Stimulated activated CD8-positive, alpha-beta memory T cell treated with anti-CD3 and anti-CD28 coated beads, Interleukin-7, amount 100 ng/mL, for 48 hours (primary cell): ENCODE measurements at regions not wholly inside any gene's neighbourhood (a gene's known extent, or its start where the extent isn't known, plus 50 kb on each side); places are given as distances from the start of the nearest gene placed in this dataset.
A peak's percentile ranks its signal among the peaks of the same experiment; 100 is the strongest.

Experiments
- DNase-seq, 2 donors: peaks; one replicate each; pipeline ENCODE4 v3.0.0-alpha.2; 2020; ENCODE audit warnings: low read depth in 1 of 2; ENCODE audit errors: extremely low read depth in 1 of 2

- no peak for DNase-seq
These were observed 81.4 kb downstream of the ZNF608 start for GRCh38 chr5:124665035-124665434.

DNA sequence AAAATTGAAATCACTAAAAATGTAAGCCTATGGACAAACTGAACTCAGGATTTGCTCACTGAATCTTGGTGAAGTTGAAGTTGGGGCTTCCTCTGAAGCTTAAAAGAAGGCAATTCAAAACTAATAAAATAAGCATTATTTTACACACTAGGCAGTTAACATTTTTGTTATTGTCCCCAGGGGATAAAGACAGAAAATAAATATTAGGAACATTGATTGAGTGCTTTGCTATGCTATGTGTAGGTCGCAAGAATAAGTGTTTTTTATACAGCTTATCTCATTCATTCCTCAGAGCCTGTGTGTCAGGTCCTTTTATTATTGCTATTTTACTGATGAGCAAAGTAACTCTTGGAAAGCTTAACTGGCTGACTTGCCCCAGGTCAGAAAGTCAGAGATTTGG, 82.2 kb downstream of the ZNF608 start:
- DNase-seq, result no peak

GRCh38 chr5:124663101-124663506, 83.3 kb downstream of the ZNF608 start:
- DNase-seq, result no peak

- DNase-seq, result no peak
These were observed 84.2 kb downstream of the ZNF608 start for GRCh38 chr5:124662181-124662781.

DNA sequence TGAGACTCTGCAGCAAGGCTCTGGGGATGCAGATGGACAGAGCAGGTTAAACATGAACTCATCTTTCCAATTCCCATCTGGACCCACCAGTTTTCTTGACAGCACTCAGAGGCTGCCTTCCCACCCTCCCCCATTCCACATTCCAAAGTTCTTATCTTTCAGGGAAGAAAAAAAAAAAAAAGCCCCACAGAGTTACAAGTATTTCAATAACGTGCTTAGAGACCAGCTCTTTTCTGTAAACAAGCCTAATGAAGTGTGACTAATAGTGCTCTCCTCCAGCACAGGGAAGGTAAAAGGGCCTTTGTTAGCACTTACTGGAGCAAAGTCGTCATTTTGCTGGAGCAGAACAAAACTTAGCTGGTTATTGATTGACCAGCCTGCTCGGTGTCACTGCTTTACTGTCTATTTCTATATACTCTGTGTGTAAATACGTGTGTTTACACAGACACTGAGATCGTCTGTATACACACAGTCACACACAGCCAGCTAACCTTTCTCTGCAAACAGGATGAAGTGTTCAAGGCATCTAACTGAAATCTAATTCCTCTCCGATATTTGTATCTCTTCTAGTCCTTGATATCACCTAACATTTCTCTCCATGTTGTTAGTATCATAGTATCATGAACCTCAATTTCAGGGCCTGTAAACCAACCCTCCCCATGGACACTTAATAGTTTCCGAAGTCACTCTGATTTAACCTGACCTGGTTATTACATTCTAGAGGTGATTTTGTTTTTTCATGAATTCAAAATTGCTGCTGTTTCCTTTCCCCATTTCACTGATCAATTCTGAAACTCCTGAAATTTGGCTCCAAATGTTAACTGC, 84.9 kb downstream of the ZNF608 start:
- no peak for DNase-seq

DNA sequence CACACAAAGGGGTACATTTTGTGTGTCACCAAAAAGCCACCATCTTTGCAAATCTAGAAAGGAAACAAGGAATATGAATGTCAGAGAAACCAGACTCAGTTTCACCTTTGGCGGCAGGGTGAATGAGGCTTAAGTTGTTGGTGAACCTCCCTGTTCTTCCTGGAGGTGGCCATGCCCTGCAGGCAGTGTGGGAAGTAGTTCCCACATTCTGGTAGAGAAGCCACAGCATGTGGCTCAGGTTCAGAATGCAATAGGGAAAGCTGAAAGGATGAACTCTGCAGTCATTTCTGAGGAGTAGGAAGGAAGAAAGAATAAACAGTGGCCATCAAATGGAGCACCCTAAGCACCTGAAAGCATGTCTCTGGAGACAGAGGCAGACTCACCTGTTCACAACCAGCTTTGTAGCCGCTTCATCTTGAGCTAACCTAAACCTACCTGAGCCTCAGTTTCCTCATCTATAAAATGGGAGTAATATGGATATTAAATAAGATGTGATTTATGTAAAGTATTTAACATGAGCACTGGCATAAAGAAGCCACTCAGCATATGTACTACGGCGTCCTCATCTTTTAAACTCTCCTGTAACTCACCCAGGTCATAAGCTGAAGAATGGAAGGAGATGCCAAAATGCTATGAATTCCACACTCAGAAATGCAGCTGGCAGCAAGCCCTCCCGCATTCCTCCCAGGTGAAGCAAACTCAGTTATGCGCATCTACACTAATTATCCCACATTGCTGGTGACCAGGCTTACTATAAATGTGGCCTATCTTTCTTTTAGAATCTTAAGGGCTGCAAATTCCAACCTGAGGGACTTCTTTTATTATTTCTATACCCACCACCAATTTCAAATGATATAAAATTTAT, 86.0 kb downstream of the ZNF608 start:
- no peak for DNase-seq

DNA sequence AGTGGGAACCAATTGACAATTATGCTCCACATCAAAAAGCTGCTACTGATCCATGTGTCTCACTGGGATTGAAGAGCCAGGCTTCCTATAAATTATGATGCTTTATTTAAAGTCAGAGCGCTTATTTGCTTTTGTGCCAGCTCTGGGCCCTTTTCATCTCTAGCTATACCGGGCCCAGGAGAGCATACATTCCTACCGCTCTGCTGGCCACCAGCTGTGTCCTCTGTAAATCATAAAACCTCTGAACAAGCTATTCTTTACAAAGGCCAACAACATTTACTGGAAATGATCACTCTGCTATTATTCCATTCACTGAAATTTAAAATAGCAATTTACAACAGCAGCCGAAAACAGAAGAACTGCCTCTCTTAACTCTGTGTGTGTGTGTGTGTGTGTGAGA, 86.6 kb downstream of the ZNF608 start:
- no peak for DNase-seq

GRCh38 chr5:124658867-124659557, 87.4 kb downstream of the ZNF608 start:
- DNase-seq, result no peak

- DNase-seq, result no peak
These were observed 90.4 kb downstream of the ZNF608 start for GRCh38 chr5:124655921-124656511.

DNA sequence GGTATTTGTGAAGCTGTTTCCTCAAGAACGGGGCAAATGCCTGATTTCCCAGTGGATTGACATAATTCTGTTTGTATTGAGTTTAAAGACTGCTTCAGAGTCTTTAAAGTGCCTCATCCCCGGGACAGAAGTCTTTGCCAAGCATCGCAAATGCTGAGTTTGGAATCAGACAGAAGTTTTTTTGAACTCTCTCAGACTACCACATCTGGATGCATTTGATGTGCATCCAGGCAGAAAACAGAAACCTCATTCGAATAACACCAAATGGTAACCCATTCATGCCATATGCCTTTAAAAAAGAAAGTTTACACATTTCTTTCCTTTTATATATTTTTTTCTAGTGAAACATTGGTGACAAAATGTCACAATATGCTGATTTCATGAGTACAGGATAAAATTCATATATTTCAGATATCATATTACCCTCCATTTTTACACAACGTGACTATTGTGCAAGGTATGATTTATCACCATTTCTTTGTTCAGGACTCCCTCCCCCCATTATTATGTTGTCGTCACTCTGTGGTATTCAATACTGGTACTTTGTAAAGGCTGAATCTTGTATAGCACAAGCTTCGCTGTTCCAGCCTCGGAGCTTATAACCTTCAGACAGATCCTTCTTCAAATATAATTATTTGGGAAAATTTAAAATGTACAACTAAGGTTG, 91.1 kb downstream of the ZNF608 start:
- DNase-seq, result no peak

- DNase-seq, result no peak
These were observed 92.0 kb downstream of the ZNF608 start for GRCh38 chr5:124654418-124654817.

DNA sequence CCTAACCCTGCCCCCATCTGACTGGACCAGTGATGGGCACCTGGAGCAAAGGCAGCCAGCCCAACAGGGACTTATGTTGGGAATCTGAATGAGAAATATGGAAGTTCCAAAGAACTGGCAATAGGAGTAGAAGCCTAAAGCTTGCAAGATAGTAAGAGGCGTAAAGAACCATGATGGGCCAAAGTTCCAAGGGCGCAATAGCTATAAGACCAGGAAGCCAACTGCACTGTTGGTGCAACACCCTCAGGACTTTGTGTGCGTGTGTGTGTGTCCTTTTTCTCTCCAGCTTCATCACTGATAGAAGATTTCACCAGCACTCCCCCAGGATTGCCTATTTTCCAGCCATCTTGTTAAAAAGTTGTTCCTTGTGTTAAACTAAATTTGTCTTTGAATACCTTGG, 92.8 kb downstream of the ZNF608 start:
- DNase-seq, result no peak

- no peak for DNase-seq
These were observed 93.5 kb downstream of the ZNF608 start for GRCh38 chr5:124652892-124653441.

DNA sequence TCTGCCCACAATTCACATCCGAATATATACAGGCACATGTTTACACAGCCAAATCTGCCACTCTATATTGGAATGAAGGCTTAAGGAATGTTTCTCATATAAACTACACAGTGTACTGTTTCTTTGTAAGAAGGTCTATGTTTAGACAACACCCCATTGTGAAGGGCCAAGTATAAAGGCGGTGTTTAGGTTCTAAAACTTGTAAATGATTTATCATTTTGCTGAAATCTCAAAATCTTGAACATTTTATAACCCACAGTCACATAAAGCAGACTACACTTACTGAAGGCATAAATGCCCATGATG, 94.0 kb downstream of the ZNF608 start:
- no peak for DNase-seq

DNA sequence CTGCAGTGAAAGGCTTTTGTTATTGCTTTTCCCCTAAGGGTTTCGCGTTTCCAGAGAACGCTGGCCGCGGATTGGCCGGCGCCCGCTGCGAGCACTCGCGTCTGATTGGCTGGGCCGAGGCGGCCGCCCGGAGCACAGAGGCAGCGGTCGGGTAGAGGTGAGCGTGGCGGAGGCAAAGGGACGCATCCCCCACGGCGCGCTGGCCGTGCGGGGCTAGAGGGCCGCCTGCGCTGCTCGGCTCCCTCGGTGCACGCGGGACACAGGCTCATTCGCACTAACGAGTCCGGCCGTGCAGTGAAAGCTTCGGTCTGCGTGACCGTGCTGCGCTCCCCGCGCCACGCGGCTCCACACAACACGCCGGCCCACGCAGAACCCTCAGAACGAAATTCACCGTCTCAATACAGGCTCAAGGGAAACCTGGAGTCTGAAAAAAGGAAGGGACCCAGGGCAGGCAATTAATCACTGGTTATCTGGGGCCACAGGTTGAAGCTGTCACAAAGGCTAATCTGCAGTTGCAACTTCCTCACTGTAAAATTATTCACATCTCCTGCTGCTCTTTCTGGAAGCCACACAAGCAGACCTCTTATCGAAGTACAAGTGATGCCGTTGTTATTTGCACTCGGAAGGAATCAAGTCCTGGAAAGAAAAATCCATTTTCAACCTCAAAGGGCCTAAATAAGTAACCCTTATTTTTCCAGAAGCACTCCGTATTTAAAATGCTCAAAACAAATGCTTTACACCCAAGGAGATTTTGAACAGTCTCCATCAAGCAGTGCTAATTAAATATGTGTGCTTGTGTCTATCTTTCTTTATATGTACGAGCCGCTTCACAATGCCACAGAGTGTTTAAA, 94.6 kb downstream of the ZNF608 start:
- DNase-seq, result no peak

DNA sequence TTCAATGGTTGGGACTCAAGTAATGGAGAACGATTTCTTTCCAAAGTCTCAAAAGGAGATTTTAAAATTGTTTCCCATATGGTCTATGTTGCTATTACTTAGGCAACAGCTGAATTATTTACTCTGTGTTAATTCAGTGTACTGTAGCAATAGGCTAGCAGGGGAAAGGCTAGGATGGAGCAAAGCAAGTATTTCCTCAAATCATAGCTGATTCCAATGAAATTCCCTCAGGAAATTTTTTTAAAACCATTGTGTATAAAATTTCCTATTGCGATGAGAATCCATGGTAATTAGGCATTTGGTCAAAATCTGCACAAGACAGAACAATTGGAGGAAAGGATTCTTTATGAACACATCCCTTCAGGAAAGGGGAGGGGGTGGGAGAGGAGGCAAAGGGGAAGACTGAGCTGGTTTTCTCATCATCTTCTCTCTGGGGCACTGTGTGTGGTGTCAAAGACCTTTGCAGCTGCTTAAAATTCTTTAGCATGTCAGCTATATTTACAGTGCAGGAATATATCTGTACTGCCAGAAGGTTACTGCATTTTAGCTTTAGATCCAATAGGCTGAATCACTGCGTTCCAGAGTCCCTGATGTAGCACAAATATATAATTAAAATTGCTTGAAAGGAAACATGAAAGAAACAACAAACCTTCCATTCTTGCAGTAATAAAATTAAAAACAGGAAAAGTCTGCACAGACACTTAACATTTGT, 95.3 kb downstream of the ZNF608 start:
- DNase-seq, result no peak

DNA sequence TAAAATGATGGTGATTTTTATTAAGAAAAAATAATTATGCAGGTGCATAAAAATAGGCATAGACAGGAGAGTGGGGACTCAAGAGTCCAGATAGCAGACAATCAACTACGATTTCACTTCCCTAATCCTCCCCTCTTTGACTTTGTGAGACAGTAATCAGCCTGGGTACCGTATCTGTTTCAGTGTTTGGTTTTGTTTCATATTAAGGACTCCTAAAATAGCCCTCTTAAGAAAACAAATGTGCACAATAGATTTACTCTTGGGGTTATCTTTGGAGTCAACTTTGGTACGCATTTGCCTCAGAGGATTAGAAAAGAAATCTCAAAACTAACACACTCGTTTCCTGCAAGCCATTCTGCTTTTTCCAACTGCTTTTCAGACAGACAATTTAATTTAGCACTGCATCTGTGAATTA, 96.3 kb downstream of the ZNF608 start:
- DNase-seq, result no peak

GRCh38 chr5:124649491-124650146, 96.8 kb downstream of the ZNF608 start:
- peak; percentile 49 to 55 for DNase-seq
